DMS153 treated with DMSO at 0.1 percent for 48 hours (cell line): ENCODE measurements at regions not wholly inside any gene's neighbourhood (a gene's known extent, or its start where the extent isn't known, plus 50 kb on each side); places are given as distances from the start of the nearest gene placed in this dataset.
"Not testable (repeated sequence)": the region's sequence is repeated elsewhere in the genome, so short reads cannot be mapped to it uniquely, and the experiment has no call there.

Experiments
- DNase-seq: peaks from one replicate; lab custom pipeline; 2025; ENCODE audit not compliant: unreplicated experiment; lab: John Stamatoyannopoulos, UW

GRCh38 chr10:35888400-35888799 lies 246.3 kb upstream of the FZD8 start:
- no peak for DNase-seq

DNA sequence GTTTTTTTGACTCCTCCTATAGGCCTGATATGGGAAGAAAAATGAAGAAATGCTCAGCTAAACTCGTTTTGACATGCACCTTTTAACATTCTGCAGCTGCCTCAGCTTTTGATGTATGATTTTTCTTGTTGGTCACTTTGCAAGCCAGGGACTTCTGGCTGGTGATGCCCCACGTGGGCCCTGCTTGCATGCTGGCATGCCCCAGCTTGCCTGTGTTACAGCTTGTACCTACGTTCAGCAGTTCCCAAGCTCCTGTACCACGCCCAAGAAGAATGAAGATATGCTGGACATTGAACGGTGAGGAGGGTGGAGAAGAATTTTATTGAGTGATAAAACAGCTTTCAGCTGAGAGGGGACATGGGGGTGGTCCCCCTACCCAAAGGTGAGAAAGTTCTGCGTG lies 245.6 kb upstream of the FZD8 start:
- DNase-seq = no peak

- DNase-seq = no peak
Observed at GRCh38 chr10:35885076-35885475, 243.0 kb upstream of the FZD8 start.

- no peak for DNase-seq
Observed at GRCh38 chr10:35884657-35885071, 242.6 kb upstream of the FZD8 start.

- DNase-seq = no peak
Observed at GRCh38 chr10:35882422-35883150, 240.5 kb upstream of the FZD8 start.

DNA sequence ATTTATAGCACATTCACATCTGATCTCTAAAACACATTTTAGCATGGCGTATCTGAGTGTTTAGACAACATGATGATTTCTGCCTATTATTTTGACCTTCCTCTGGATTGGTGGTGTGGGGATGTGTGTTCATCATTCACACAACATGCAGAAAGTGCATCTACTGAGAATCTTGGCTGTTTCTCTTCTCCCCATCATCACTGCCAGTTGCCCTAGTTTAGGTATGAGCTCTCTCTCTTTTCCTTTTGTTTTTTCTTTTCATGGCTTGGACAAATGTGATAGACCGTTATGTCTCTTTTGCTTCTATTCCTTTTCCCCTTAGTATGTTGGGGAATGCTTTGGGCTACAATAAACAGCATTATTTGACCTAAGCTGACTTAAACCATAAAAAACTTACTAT lies 239.2 kb upstream of the FZD8 start:
- DNase-seq = no peak

DNA sequence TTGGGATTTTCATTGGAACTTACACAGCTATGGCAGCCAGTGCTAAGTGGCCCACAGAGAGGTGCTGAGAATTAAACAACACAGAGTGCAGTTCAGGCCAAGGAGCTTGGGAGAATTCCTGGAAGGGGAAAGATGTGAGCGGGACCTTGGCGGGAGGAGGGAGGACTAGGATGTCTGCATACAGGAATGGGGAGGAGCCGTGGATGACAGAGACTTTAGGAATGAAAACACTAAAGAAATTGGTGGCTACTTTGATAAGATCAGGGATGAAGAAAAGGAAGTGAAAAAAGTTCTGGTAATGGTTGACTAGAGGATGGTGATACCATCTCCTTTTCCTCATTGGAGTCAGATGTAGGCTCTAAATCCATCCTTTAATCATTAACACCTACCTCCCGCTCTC lies 234.2 kb upstream of the FZD8 start:
- no peak for DNase-seq

- no peak for DNase-seq
Observed at GRCh38 chr10:35875016-35875676, 233.1 kb upstream of the FZD8 start.

DNA sequence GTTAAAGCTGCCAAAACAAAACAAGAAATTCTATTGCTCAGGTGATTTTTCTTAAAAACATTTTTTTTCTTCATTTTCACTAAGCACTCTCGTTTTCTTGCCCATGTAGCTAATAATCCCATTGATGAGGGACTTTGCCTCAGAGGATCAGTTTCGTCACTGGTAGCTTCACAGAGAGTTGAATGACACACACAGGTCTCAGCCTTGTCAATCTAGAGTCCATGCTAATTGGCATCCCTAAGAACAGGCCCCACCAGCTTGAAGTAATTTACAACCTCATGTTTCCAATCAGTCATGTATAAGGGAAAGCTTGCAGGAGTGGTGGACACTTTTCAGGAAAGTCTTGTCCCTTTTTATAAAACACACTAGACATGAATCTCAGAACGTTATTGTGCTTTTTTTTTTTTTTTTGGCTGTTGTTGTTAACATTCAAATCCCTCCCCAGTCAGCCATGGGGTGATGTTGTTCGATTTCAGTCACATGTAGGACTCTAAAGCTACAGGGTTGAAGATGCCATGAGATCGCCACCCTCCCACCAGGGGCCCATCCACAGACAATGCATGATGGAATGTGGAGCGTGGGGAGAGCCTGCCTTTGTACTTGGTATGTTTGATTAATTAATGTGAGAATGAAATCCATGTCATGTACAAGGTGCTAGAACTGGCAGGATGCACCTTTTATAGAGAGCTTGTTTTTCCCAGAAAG lies 232.4 kb upstream of the FZD8 start:
- DNase-seq = no peak

GRCh38 chr10:35872671-35873070 lies 230.6 kb upstream of the FZD8 start:
- no peak for DNase-seq

- DNase-seq = no peak
Observed at GRCh38 chr10:35870665-35871310, 228.7 kb upstream of the FZD8 start.

DNA sequence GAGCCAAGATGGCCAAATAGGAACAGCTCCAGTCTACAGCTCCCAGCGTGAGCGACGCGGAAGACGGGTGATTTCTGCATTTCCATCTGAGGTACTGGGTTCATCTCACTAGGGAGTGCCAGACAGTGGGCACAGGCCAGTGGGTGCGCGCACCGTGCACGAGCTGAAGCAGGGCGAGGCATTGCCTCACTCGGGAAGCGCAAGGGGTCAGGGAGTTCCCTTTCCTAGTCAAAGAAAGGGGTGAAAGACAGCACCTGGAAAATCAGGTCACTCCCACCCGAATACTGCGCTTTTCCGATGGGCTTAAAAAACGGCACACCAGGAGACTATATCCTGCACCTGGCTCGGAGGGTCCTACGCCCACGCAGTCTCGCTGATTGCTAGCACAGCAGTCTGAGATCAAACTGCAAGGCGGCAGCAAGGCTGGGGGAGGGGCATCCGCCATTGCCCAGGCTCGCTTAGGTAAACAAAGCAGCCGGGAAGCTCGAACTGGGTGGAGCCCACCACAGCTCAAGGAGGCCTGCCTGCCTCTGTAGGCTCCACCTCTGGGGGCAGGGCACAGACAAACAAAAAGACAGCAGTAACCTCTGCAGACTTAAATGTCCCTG lies 216.7 kb upstream of the FZD8 start:
- DNase-seq = not testable (repeated sequence)

GRCh38 chr10:35857860-35858259 lies 215.8 kb upstream of the FZD8 start:
- DNase-seq = no peak

- no peak for DNase-seq
Observed at GRCh38 chr10:35855155-35855947, 213.3 kb upstream of the FZD8 start.

DNA sequence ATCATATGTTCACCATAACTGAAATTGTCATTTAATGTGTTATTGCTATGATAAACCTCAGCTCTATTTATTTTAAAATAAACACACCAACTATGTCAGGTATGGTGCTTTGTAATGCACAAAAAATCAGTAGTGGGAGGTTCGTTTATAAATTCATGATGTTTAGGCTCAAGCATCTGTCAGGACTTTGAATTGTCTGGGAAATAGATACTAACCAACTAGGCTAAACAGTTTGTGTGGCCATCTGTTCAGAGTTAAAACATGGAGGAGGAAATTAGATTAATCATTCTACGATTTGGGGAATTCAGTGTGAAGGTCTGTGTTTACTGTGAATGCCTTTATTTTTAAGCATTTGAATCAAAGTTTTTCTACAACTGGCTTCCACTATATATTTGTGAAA lies 212.6 kb upstream of the FZD8 start:
- no peak for DNase-seq

GRCh38 chr10:35852721-35853120 lies 210.6 kb upstream of the FZD8 start:
- no peak for DNase-seq

DNA sequence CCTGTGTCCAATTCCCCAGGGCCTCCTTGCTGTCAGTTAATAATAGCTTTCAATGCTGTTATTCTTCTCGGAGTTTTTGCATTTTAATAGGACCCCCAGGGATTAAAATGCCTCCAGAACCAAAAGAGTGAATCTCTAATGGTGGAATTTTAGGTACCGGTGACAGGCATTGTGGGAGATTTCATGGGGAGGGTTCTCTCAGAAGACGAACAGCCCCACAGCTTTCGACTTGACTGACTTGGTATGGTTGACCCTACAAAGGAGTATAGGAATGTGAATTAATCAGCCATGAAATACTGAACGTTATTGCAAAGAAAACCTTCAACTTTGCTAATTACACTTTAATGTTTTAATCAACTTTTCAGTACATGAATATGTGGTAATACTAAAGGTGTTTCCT lies 206.3 kb upstream of the FZD8 start:
- DNase-seq = no peak

DNA sequence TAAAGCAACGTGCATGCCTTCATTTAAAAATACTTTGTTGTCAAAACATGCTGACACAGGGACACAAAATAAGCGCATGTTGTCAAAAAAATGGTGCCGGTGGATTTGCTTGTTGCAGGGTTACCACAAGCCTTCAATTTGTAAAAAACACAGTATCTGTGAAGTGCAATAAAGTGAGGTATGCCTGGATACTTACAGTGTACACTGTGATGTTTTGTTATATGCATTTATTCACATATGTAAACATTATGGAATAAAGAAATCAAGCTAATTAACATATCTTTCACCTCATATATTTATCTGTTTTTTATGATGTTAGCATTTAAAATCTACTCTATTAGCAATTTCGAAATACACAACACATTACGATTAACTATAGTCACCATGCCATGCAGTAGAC lies 202.6 kb upstream of the FZD8 start:
- DNase-seq = no peak

DNA sequence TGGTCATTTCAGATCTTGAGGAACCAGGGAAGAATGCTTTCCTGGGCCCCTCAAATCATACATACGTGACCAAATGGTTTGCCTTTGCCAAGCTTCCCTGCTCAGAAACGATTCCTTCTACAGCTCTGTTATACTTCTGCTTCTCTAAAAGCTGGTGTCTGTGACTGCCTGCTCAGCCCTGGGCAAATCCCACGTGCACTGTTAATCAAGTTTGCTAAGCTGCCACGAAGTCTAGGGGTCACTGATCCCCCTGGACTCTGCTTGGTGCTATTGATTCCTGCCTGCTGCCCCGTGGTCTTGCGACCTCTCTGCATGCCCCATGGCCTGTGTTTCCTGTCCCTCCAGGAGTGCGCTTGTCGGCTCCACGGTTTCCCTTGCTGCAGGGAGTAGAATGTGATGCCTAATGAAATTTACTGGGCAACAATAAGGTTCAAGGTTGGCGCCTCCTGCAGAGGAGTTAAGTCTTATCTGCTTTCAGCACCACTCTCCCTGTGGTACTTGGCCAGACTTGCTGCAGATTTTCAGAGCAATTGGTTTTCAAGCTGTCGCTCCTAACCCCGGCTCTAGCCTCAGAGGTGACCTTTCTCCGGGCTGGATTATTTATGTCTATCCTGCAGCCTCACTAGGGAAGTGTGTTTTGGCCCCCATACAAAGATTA lies 201.6 kb upstream of the FZD8 start:
- DNase-seq = no peak

DNA sequence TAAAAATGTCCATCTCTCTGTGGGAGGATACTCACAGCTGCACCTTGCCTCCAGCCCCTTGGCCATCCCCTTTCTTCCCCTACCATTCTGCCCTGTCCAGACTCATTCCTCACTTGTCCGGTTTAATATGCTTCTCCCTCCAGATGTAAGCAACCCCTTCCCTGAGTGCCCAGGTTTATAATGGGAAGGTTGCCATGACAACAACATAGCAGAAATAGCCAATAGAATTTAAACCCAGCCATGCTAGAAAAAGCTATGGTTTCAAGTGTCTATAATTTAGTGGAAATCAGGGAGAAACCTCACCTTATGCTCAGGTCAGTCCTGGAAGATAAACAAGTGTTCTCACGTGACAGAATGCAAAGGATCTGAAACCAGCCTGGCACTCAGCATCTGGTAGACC lies 196.0 kb upstream of the FZD8 start:
- DNase-seq = no peak
